CD4-positive, alpha-beta memory T cell (primary cell): ENCODE measurements at regions not wholly inside any gene's neighbourhood (a gene's known extent, or its start where the extent isn't known, plus 50 kb on each side); places are given as distances from the start of the nearest gene placed in this dataset.

Experiments
- CTCF ChIA-PET: fragments of 350-600 bp; sonication (Branson Sonifier 250); formaldehyde crosslinking; loops from one replicate; lab custom pipeline; 2021; ENCODE audit warnings: inconsistent platforms; ENCODE audit not compliant: partially characterized antibody; lab: Charles Lee
- POLR2A ChIA-PET: fragments of 350-600 bp; sonication (Branson Sonifier 250); formaldehyde crosslinking; loops from one replicate; lab custom pipeline; 2021; ENCODE audit not compliant: partially characterized antibody; lab: Charles Lee
- DNase-seq, 5 donors: peaks; one replicate each; pipeline versions ENCODE4 v3.0.0 to v3.0.0-alpha.2; 2020 to 2022; ENCODE audit warnings: mixed read lengths in 1 of 5
- H3K27ac ChIP-seq: one replicate; pipeline ENCODE4 v1.7.0; 2013; ENCODE audit warnings: low read depth, low read length
- H3K27me3 ChIP-seq: 2 replicates; pipeline ENCODE4 v1.7.0; 2013; ENCODE audit warnings: mild to moderate bottlenecking, low read length, moderate library complexity; ENCODE audit not compliant: insufficient read depth
- H3K36me3 ChIP-seq: 2 replicates; pipeline ENCODE4 v1.7.0; 2013; ENCODE audit warnings: mild to moderate bottlenecking, low read length, moderate library complexity; ENCODE audit not compliant: insufficient read depth
- H3K4me1 ChIP-seq: 2 replicates; pipeline ENCODE4 v1.7.0; 2013; ENCODE audit warnings: mild to moderate bottlenecking, low read length, moderate library complexity; ENCODE audit not compliant: insufficient read depth
- H3K4me3 ChIP-seq, 2 donors: one replicate each; pipeline ENCODE4 v1.7.0; 2013; ENCODE audit warnings: low read length in 2 of 2, mild to moderate bottlenecking in 1 of 2
- H3K9me3 ChIP-seq, 2 donors: one replicate each; pipeline ENCODE4 v1.7.0; 2013; ENCODE audit warnings: low read length in 2 of 2, control low read depth in 1 of 2; ENCODE audit not compliant: control insufficient read depth in 1 of 2
- H3K27ac Mint-ChIP-seq, 7 donors: one replicate each; pipeline ENCODE4 v1.8.0; 2020 to 2021; ENCODE audit warnings: mixed read lengths in 7 of 7, mild to moderate bottlenecking in 6 of 7, inconsistent platforms in 3 of 7, moderate library complexity in 3 of 7
- H3K27me3 Mint-ChIP-seq, 2 donors: one replicate each; pipeline ENCODE4 v1.8.0; 2020 to 2021; ENCODE audit warnings: mixed read lengths in 2 of 2
- H3K36me3 Mint-ChIP-seq, 2 donors: one replicate each; pipeline ENCODE4 v1.8.0; 2020 to 2021; ENCODE audit warnings: mixed read lengths in 2 of 2, inconsistent platforms in 1 of 2, mild to moderate bottlenecking in 1 of 2
- H3K4me1 Mint-ChIP-seq, 4 donors: one replicate each; pipeline ENCODE4 v1.8.0; 2020 to 2021; ENCODE audit warnings: mixed read lengths in 4 of 4, mild to moderate bottlenecking in 1 of 4
- H3K4me3 Mint-ChIP-seq, 8 donors: one replicate each; pipeline ENCODE4 v1.8.0; 2020 to 2021; ENCODE audit warnings: mixed read lengths in 8 of 8, mild to moderate bottlenecking in 7 of 8, moderate library complexity in 6 of 8, inconsistent platforms in 3 of 8
- H3K9me3 Mint-ChIP-seq, 8 donors: one replicate each; pipeline ENCODE4 v1.8.0; 2020 to 2021; ENCODE audit warnings: mixed read lengths in 8 of 8, mild to moderate bottlenecking in 5 of 8, inconsistent platforms in 3 of 8, moderate library complexity in 1 of 8
- intact Hi-C: fragments of 100-400 bp; cut with micrococcal nuclease; formaldehyde crosslinking; loops from one replicate; pipeline ENCODE4 v1.15.1; 2023

DNA sequence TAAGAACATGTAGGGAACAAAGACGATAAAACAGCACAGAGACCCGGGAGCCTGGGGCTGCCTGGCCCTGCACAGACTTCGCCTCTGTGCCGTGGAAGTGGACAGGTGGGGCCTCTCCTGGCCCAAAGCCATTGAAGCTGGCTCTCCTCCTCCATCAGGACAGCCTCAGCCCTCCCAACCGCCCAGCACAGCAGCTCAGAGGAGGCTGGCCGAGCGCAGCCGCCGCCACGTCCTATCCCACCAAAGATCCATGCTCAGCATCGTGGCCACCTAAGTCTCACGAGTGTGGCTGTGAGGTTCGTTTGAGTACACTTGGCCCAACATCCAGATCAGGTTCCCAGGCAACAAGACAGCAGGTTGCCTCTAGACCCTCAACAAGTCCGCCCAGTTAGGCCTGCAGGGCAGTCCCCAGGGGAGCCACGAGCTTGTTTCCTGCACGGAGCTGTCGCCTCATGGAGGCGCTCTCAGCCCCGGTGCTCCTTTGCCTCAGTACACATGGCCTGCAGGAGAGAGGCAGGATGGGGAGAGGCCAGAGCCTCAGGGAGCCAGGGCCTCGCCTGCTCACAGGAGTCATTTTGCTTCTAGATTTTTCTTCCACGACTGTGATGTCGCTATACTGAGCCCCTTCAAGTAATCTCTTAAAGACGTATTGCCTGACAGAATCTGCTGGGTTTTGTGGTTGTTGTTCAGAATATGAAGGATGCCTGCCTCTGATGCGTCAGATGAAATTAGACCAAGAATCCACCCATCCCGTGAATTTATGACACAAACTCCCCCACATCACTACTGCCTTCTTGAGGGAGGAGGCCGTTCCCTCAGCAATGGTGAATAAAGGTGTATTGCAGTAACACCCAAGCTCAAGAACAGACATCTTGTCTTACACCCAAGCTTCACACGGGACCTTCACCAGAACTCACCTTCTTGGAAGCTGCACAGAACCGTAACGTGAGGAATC, 102.7 kb downstream of the RNASET2 start:
- Histone ChIP-seq H3K27ac (no peak overlapping the region), H3K9me3 (no peaks in the 10 kb centered on the region), H3K4me1 (peaks cover 4% of the 10 kb centered on the region), H3K36me3 (no peaks in the 10 kb centered on the region), H3K27me3 (no peaks in the 10 kb centered on the region), H3K4me3 (no peak overlapping the region)
- Mint-ChIP-seq H3K9me3 (no peaks in the 10 kb centered on the region), H3K27ac (peak overlapping the region in 2 of 7 donors; percentile 24 to 31), H3K4me1 (peaks cover 0 to 6% (median 3%) of the 10 kb centered on the region in 4 donors), H3K27me3 (no peaks in the 10 kb centered on the region), H3K36me3 (peaks cover 4 to 18% of the 10 kb centered on the region in 2 donors), H3K4me3 (no peak overlapping the region)
- ChIA-PET CTCF (interaction anchor here (1.0 kb wide), 1 partner anchor 9 kb away, joined by 3 read pairs; no protein-coding TSS in a partner anchor), POLR2A (no interaction called here)
- intact Hi-C loops, result no loop called here
- DNase-seq, result no peak

DNA sequence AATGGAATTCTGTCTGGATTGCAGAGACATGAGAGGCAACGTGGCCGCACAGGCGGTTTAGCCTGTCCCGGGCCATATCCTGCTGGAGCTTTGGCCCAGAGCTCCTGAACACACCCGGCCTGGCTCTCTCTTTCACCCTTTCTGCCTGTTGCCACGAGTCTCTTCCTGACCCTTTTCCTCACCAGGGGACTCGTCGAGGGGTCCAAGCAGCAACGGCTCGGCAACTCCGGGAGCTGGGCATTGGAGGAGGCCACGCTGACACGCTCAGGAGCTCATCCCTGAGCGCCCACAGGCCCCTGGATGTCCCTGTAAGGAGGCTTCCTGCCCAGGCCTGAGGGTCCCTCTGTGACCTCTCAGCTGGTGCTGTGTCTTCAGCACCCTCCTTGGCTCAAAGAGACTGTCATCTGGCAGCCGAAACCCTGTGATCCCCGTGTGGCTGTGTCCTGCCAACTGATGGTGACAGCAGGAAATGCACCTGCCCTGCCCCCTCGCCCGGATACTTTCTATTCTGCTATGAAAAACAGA, 103.8 kb downstream of the RNASET2 start:
- ChIA-PET CTCF (interaction anchor here (1.3 kb wide), 1 partner anchor 10 kb away, joined by 3 read pairs; no protein-coding TSS in a partner anchor), POLR2A (interaction anchor here (1.2 kb wide), 1 partner anchor 9 kb away, joined by 3 read pairs; no protein-coding TSS in a partner anchor)
- peaks cover 4% of the 10 kb centered on the region for H3K4me1 ChIP-seq
- no peak overlapping the region for H3K4me3 Mint-ChIP-seq
- no peaks in the 10 kb centered on the region for H3K27me3 ChIP-seq
- peaks cover 4 to 18% of the 10 kb centered on the region in 2 donors for H3K36me3 Mint-ChIP-seq
- H3K27ac Mint-ChIP-seq, result peak overlapping the region in 1 of 7 donors; percentile 13
- H3K9me3 Mint-ChIP-seq, result no peaks in the 10 kb centered on the region
- intact Hi-C loops, result no loop called here
- H3K4me1 Mint-ChIP-seq, result peaks cover 0 to 6% (median 3%) of the 10 kb centered on the region in 4 donors
- no peak for DNase-seq
- no peaks in the 10 kb centered on the region for H3K9me3 ChIP-seq
- H3K36me3 ChIP-seq, result no peaks in the 10 kb centered on the region
- H3K4me3 ChIP-seq, result no peak overlapping the region
- no peaks in the 10 kb centered on the region for H3K27me3 Mint-ChIP-seq
- no peak overlapping the region for H3K27ac ChIP-seq

DNA sequence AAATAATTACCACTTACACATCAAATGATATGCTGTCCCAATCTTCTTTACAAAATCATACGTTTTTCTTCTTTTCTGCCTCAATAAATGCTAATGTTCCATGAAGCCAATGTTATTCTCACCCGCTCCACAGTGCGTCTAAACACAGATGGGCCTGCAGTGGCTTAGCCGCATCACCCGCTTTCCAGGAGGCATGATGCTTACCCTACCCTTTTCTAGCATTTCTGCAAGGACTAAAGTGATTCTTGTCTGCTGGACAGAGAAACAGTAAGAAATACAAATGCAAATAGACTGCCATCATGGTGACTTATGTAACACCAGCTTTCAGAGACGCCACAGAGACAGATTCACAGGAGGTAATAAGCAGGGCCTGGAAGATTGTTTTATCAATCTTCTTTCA, 104.4 kb downstream of the RNASET2 start:
- DNase-seq, result no peak
- POLR2A ChIA-PET, result interaction anchor here (1.2 kb wide), 1 partner anchor 9 kb away, joined by 3 read pairs; no protein-coding TSS in a partner anchor

DNA sequence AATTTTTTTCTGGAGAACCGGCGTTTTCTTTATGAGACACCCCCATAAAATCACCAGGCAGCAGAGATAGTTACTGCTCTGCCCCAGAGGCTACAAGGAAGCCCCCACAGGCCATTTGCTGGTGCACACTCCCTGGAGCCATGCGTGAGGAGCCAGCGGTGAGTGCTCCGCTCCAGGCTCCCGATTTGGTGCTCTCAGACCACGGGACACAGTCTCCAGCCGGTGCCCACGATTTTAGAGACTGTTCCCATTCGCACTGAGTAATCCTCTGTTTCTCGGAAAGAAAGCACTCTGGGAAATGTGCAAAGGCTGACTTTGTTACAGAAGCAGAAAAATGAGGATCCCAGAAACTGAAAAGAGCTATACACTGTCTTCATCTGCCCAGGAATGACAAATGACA, 104.9 kb downstream of the RNASET2 start:
- ChIA-PET POLR2A (interaction anchor here (1.2 kb wide), 1 partner anchor 8 kb away, joined by 3 read pairs; no protein-coding TSS in a partner anchor), CTCF (interaction anchor here (1.3 kb wide), 1 partner anchor 11 kb away, joined by 3 read pairs; no protein-coding TSS in a partner anchor)
- H3K4me3 Mint-ChIP-seq, result no peak overlapping the region
- peaks cover 4% of the 10 kb centered on the region for H3K4me1 ChIP-seq
- no peak for DNase-seq
- H3K27ac ChIP-seq, result no peak overlapping the region
- intact Hi-C loops, result no loop called here
- H3K27me3 ChIP-seq, result no peaks in the 10 kb centered on the region
- no peaks in the 10 kb centered on the region for H3K36me3 ChIP-seq
- H3K9me3 ChIP-seq, result no peaks in the 10 kb centered on the region
- no peak overlapping the region for H3K4me3 ChIP-seq
- no peak overlapping the region for H3K27ac Mint-ChIP-seq
- no peaks in the 10 kb centered on the region for H3K27me3 Mint-ChIP-seq
- H3K4me1 Mint-ChIP-seq, result peaks cover 0 to 9% (median 4%) of the 10 kb centered on the region in 4 donors
- peaks cover 4 to 20% of the 10 kb centered on the region in 2 donors for H3K36me3 Mint-ChIP-seq
- no peaks in the 10 kb centered on the region for H3K9me3 Mint-ChIP-seq

More for the DNA sequence above, 104.4 kb downstream of the RNASET2 start:
- H3K27ac ChIP-seq, result no peak overlapping the region
- H3K4me1 ChIP-seq, result peaks cover 4% of the 10 kb centered on the region
- intact Hi-C loops, result no loop called here
- CTCF ChIA-PET, result interaction anchor here (1.3 kb wide), 1 partner anchor 11 kb away, joined by 3 read pairs; no protein-coding TSS in a partner anchor
- no peaks in the 10 kb centered on the region for H3K27me3 ChIP-seq
- Mint-ChIP-seq H3K27ac (no peak overlapping the region), H3K27me3 (no peaks in the 10 kb centered on the region), H3K4me1 (peaks cover 0 to 6% (median 3%) of the 10 kb centered on the region in 4 donors), H3K36me3 (peaks cover 4 to 20% of the 10 kb centered on the region in 2 donors), H3K4me3 (no peak overlapping the region), H3K9me3 (no peaks in the 10 kb centered on the region)
- H3K4me3 ChIP-seq, result no peak overlapping the region
- no peaks in the 10 kb centered on the region for H3K9me3 ChIP-seq
- H3K36me3 ChIP-seq, result no peaks in the 10 kb centered on the region

DNA sequence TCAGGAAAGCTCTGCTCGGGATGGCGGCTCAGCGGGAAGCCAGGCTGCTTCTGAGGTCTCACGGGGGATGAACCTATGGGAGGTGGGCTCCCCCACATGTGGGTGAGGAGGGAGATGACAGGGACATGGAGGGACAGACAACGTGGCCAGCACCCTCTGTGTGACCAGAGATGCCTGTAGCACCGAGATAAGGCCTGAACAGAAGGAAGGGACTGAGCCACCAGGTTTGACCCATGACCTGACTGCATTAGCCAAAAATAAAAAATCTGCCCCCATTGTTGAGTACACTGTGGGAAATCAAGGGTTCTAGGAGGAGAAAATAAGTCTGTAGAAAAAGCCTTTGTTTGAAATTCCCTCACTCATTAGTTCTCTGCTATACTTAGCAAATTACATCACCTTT, 105.7 kb downstream of the RNASET2 start:
- POLR2A ChIA-PET, result no interaction called here

DNA sequence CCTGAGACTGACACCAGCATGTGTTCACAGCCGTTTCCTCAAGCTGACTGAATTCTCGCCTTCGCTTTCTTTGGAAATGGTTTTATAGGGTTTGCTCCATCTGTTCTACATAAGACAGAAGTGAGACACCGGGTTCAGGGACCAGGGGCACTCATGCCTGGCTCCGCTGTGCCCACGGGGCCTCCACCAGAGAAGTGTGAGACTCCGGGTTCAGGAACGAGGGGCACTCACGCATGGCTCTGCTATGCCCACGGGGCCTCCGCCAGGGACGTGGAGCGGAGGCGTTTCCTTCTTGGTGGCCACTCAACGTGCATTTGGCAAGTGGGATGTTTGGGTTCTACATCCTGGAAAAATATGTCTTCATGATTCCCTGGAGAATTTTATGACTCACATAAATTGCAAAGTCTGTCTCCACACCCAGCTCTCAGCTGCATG, 106.6 kb downstream of the RNASET2 start:
- no peaks in the 10 kb centered on the region for H3K27me3 Mint-ChIP-seq
- Histone ChIP-seq H3K36me3 (no peaks in the 10 kb centered on the region), H3K9me3 (no peaks in the 10 kb centered on the region), H3K27ac (no peak overlapping the region), H3K4me1 (peaks cover 4% of the 10 kb centered on the region), H3K4me3 (no peak overlapping the region), H3K27me3 (no peaks in the 10 kb centered on the region)
- ChIA-PET CTCF (interaction anchor here (0.8 kb wide), 1 partner anchor 13 kb away, joined by 3 read pairs; no protein-coding TSS in a partner anchor), POLR2A (no interaction called here)
- no peak overlapping the region for H3K27ac Mint-ChIP-seq
- peaks cover 0 to 2% (median 0%) of the 10 kb centered on the region in 8 donors for H3K9me3 Mint-ChIP-seq
- DNase-seq, result no peak
- intact Hi-C loops, result no loop called here
- H3K4me3 Mint-ChIP-seq, result no peak overlapping the region
- peaks cover 0 to 14% (median 4%) of the 10 kb centered on the region in 4 donors for H3K4me1 Mint-ChIP-seq
- peaks cover 6 to 20% of the 10 kb centered on the region in 2 donors for H3K36me3 Mint-ChIP-seq

More for the DNA sequence above, 105.7 kb downstream of the RNASET2 start:
- H3K4me3 ChIP-seq, result no peak overlapping the region
- Mint-ChIP-seq H3K27me3 (no peaks in the 10 kb centered on the region), H3K27ac (no peak overlapping the region), H3K4me3 (no peak overlapping the region), H3K4me1 (peaks cover 0 to 14% (median 4%) of the 10 kb centered on the region in 4 donors), H3K9me3 (peaks cover 0 to under 1% (median 0%) of the 10 kb centered on the region in 8 donors), H3K36me3 (peaks cover 4 to 20% of the 10 kb centered on the region in 2 donors)
- intact Hi-C loops, result no loop called here
- H3K27ac ChIP-seq, result no peak overlapping the region
- CTCF ChIA-PET, result no interaction called here
- no peaks in the 10 kb centered on the region for H3K9me3 ChIP-seq
- no peaks in the 10 kb centered on the region for H3K36me3 ChIP-seq
- H3K27me3 ChIP-seq, result no peaks in the 10 kb centered on the region
- DNase-seq, result no peak
- H3K4me1 ChIP-seq, result peaks cover 4% of the 10 kb centered on the region
